Pons (tissue), 1 donor: ENCODE measurements at regions not wholly inside any gene's neighbourhood (a gene's known extent, or its start where the extent isn't known, plus 50 kb on each side); places are given as distances from the start of the nearest gene placed in this dataset.
"Not testable (repeated sequence)": the region's sequence is repeated elsewhere in the genome, so short reads cannot be mapped to it uniquely, and the experiment has no call there.

Source experiments
- DNase-seq: peaks from one replicate; pipeline ENCODE4 v3.0.0-alpha.2; 2016; ENCODE audit warnings: low spot score

GRCh38 chr11:110874437-110875030, 162.3 kb upstream of the ARHGAP20 start:
- DNase-seq = no peak

GRCh38 chr11:110873975-110874374, 161.7 kb upstream of the ARHGAP20 start:
- no peak for DNase-seq

GRCh38 chr11:110870816-110871522, 158.7 kb upstream of the ARHGAP20 start:
- DNase-seq = no peak

GRCh38 chr11:110867951-110868350, 155.7 kb upstream of the ARHGAP20 start:
- DNase-seq = no peak

GRCh38 chr11:110866081-110866480, 153.8 kb upstream of the ARHGAP20 start:
- no peak for DNase-seq

GRCh38 chr11:110862407-110862806, 150.2 kb upstream of the ARHGAP20 start:
- DNase-seq = no peak

GRCh38 chr11:110860461-110860860, 148.2 kb upstream of the ARHGAP20 start:
- DNase-seq = no peak

- DNase-seq = no peak
Measured at GRCh38 chr11:110859998-110860397, 147.8 kb upstream of the ARHGAP20 start.

GRCh38 chr11:110859240-110859840, 147.1 kb upstream of the ARHGAP20 start:
- no peak for DNase-seq

GRCh38 chr11:110858547-110858921, 146.3 kb upstream of the ARHGAP20 start:
- no peak for DNase-seq

GRCh38 chr11:110857892-110858546, 145.8 kb upstream of the ARHGAP20 start:
- DNase-seq = peak; percentile 6

- no peak for DNase-seq
Measured at GRCh38 chr11:110856996-110857812, 145.0 kb upstream of the ARHGAP20 start.

GRCh38 chr11:110856340-110856739, 144.1 kb upstream of the ARHGAP20 start:
- DNase-seq = no peak

GRCh38 chr11:110855191-110855590, 143.0 kb upstream of the ARHGAP20 start:
- no peak for DNase-seq

GRCh38 chr11:110852921-110853490, 140.8 kb upstream of the ARHGAP20 start:
- DNase-seq = no peak

- DNase-seq = no peak
Measured at GRCh38 chr11:110850846-110851245, 138.6 kb upstream of the ARHGAP20 start.

GRCh38 chr11:110843053-110843452, 130.8 kb upstream of the ARHGAP20 start:
- DNase-seq = not testable (repeated sequence)

- no peak for DNase-seq
Measured at GRCh38 chr11:110838808-110839207, 126.6 kb upstream of the ARHGAP20 start.

- no peak for DNase-seq
Measured at GRCh38 chr11:110837603-110838002, 125.4 kb upstream of the ARHGAP20 start.

GRCh38 chr11:110835106-110835505, 122.9 kb upstream of the ARHGAP20 start:
- DNase-seq = no peak

GRCh38 chr11:110833033-110833484, 120.8 kb upstream of the ARHGAP20 start:
- DNase-seq = no peak

- no peak for DNase-seq
Measured at GRCh38 chr11:110832539-110832938, 120.3 kb upstream of the ARHGAP20 start.
